WTC11 (cell line): ENCODE measurements at regions not wholly inside any gene's neighbourhood (a gene's known extent, or its start where the extent isn't known, plus 50 kb on each side); places are given as distances from the start of the nearest gene placed in this dataset.

Experiments used
- ATAC-seq: fragments of 200-7000 bp; cut with Tn5 transposase; 2 replicates; pipeline ENCODE4 v1.10.0; 2021; ENCODE audit warnings: mild to moderate bottlenecking, moderate library complexity
- CTCF ChIA-PET: fragments of 300-600 bp; sonication (Branson Sonifier 250); formaldehyde crosslinking; loops from one replicate; lab custom pipeline; 2021; ENCODE audit warnings: antibody characterized with exemption; lab: Charles Lee
- POLR2A ChIA-PET: fragments of 350-600 bp; sonication (Branson Sonifier 250); formaldehyde crosslinking; loops from one replicate; lab custom pipeline; 2021; ENCODE audit warnings: antibody characterized with exemption; lab: Charles Lee
- DNase-seq: peaks from one replicate; pipeline ENCODE4 v3.0.0; 2021; ENCODE audit warnings: low spot score
- H3K27ac Mint-ChIP-seq: 2 replicates; pipeline ENCODE4 v1.8.0; 2021; ENCODE audit warnings: mixed read lengths
- H3K27me3 Mint-ChIP-seq: 2 replicates; pipeline ENCODE4 v1.8.0; 2021; ENCODE audit warnings: low read depth, mild to moderate bottlenecking, moderate library complexity, mixed read lengths
- H3K36me3 Mint-ChIP-seq: 2 replicates; pipeline ENCODE4 v1.8.0; 2021; ENCODE audit warnings: mixed read lengths
- H3K4me1 Mint-ChIP-seq: 2 replicates; pipeline ENCODE4 v1.8.0; 2022; ENCODE audit warnings: mixed read lengths
- H3K4me3 Mint-ChIP-seq: 2 replicates; pipeline ENCODE4 v1.8.0; 2021; ENCODE audit warnings: mild to moderate bottlenecking, moderate library complexity, mixed read lengths
- H3K9me3 Mint-ChIP-seq: 2 replicates; pipeline ENCODE4 v1.8.0; 2021; ENCODE audit warnings: mixed read lengths
- ELF4 ChIP-seq: sonication (generic); formaldehyde crosslinking; IDR thresholded peaks from 2 replicates; pipeline ENCODE4 v1.8.1; 2022; ENCODE audit warnings: low read depth, mild to moderate bottlenecking, moderate library complexity, missing genetic modification reagents
- ETV6 ChIP-seq: sonication (generic); formaldehyde crosslinking; IDR thresholded peaks from 2 replicates; pipeline ENCODE4 v1.8.1; 2022; ENCODE audit warnings: mild to moderate bottlenecking, missing genetic modification reagents
- FOXJ3 ChIP-seq: sonication (generic); formaldehyde crosslinking; IDR thresholded peaks from 2 replicates; pipeline ENCODE4 v1.9.0; 2021; ENCODE audit warnings: missing genetic modification reagents, mild to moderate bottlenecking, borderline replicate concordance
- FOXK1 ChIP-seq: sonication (generic); formaldehyde crosslinking; IDR thresholded peaks from 2 replicates; pipeline ENCODE4 v1.8.0; 2022; ENCODE audit warnings: mild to moderate bottlenecking, moderate library complexity, missing genetic modification reagents
- MXD4 ChIP-seq: fragments of 250-450 bp; sonication (Bioruptor Pico); IDR thresholded peaks from 2 replicates; pipeline ENCODE4 v1.8.0; 2021; ENCODE audit warnings: mild to moderate bottlenecking, moderate library complexity, borderline replicate concordance
- NFE2L1 ChIP-seq: sonication (generic); formaldehyde crosslinking; IDR thresholded peaks from 2 replicates; pipeline ENCODE4 v1.8.1; 2023; ENCODE audit warnings: missing genetic modification reagents
- NR1H2 ChIP-seq: sonication (generic); formaldehyde crosslinking; IDR thresholded peaks from 2 replicates; pipeline ENCODE4 v1.9.0; 2021; ENCODE audit warnings: mild to moderate bottlenecking, moderate library complexity, missing genetic modification reagents
- TP53 ChIP-seq: sonication (generic); formaldehyde crosslinking; IDR thresholded peaks from 2 replicates; pipeline ENCODE4 v1.8.1; 2023; ENCODE audit warnings: mild to moderate bottlenecking, missing genetic modification reagents
- ZNF138 ChIP-seq: sonication (generic); formaldehyde crosslinking; conservative IDR thresholded peaks from 2 replicates; pipeline ENCODE4 v1.8.1; 2022; ENCODE audit warnings: mild to moderate bottlenecking, moderate library complexity, missing genetic modification reagents
- ZNF219 ChIP-seq: sonication (generic); formaldehyde crosslinking; IDR thresholded peaks from 2 replicates; pipeline ENCODE4 v1.8.0; 2023; ENCODE audit warnings: missing genetic modification reagents, mild to moderate bottlenecking, borderline replicate concordance
- ZNF232 ChIP-seq: sonication (generic); formaldehyde crosslinking; IDR thresholded peaks from 2 replicates; pipeline ENCODE4 v1.8.0; 2022; ENCODE audit warnings: mild to moderate bottlenecking, missing genetic modification reagents
- TF ChIP-seq, protein P1 (sequence below): sonication (generic); formaldehyde crosslinking; IDR thresholded peaks from 2 replicates; pipeline ENCODE4 v1.8.1; 2023; ENCODE audit warnings: mild to moderate bottlenecking, missing genetic modification reagents, moderate library complexity
- TF ChIP-seq, protein P2 (sequence below): fragments of 250-450 bp; sonication (Bioruptor Pico); IDR thresholded peaks from 2 replicates; pipeline ENCODE4 v1.8.0; 2021; ENCODE audit warnings: mild to moderate bottlenecking
- TF ChIP-seq, protein P3 (sequence below): sonication (generic); formaldehyde crosslinking; IDR thresholded peaks from 2 replicates; pipeline ENCODE4 v1.8.1; 2022; ENCODE audit warnings: mild to moderate bottlenecking, missing genetic modification reagents, moderate library complexity, borderline replicate concordance
- TF ChIP-seq, protein P4 (sequence below): fragments of 250-450 bp; sonication (Bioruptor Pico); conservative IDR thresholded peaks from 2 replicates; pipeline ENCODE4 v1.9.0; 2021; ENCODE audit warnings: mild to moderate bottlenecking
- TF ChIP-seq, protein P5 (sequence below): fragments of 200-600 bp; IDR thresholded peaks from 2 replicates; pipeline ENCODE4 v1.8.0; 2022; ENCODE audit warnings: antibody characterized with exemption

DNA sequence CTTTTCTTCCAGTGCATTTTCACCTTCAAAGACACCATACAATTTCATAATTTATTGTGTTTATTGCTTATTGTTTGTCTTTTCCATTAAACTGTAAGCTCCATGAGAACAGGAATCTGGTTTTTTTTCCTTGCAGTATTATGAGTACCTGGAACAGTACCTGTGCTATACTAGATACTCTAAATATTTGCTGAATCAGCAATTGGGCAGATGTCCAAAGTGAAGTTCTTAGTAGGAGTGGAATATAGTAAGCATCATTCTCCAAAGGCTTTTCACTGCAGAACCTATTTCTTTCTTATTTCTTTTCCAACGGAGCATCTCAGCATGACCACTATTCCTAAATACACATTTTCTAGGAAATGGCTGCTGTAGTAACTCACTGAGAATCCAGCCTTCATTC is 269.0 kb upstream of the CCL2 start:
- Mint-ChIP-seq H3K27ac (no peak overlapping the region), H3K9me3 (peaks cover 21% of the 10 kb centered on the region), H3K36me3 (peaks cover 17% of the 10 kb centered on the region), H3K4me3 (no peak overlapping the region), H3K27me3 (peaks cover 3% of the 10 kb centered on the region; the same call in 1 of the 2 replicates), H3K4me1 (peaks cover 14% of the 10 kb centered on the region)
- ATAC-seq (no peak), DNase-seq (no peak)
- CTCF ChIA-PET = interaction anchor here (1.1 kb wide), 1 partner anchor 95 kb away, joined by 3 read pairs; no protein-coding TSS in a partner anchor
- POLR2A ChIA-PET = no interaction called here
- TF ChIP-seq, protein P1, sequence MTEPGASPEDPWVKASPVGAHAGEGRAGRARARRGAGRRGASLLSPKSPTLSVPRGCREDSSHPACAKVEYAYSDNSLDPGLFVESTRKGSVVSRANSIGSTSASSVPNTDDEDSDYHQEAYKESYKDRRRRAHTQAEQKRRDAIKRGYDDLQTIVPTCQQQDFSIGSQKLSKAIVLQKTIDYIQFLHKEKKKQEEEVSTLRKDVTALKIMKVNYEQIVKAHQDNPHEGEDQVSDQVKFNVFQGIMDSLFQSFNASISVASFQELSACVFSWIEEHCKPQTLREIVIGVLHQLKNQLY (CRISPR knock-in tag) = no peak
- TF ChIP-seq NR1H2 (CRISPR knock-in tag) (no peak), FOXJ3 (CRISPR knock-in tag) (no peak), ELF4 (CRISPR knock-in tag) (no peak)

DNA sequence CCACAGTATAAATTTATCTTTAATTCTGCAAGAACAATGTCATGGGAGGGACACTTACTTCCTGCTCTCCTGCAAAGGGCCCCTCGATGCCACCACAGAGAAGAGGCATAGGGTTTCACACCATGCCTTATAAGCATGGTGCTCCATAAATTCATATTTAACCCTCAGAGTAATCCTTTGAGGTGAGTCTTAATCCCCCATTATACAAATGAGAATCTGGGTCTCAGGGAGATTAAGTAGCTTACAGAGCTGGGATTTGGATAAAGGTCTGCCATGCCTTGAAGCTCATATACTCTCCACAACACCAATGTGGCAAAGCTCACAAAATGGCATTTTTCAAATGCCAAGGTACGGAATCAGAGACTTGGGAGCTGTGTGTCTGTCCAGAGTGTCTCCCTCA is 268.5 kb upstream of the CCL2 start:
- no peak for DNase-seq
- POLR2A ChIA-PET = no interaction called here
- Mint-ChIP-seq H3K27me3 (peaks cover 3% of the 10 kb centered on the region; the same call in 1 of the 2 replicates), H3K4me3 (no peak overlapping the region), H3K4me1 (peaks cover 18% of the 10 kb centered on the region), H3K36me3 (peaks cover 17% of the 10 kb centered on the region)
- no peak for ATAC-seq
- TF ChIP-seq ZNF138 (CRISPR knock-in tag) = no peak
- no peak for TF ChIP-seq TP53
- TF ChIP-seq, protein P2, sequence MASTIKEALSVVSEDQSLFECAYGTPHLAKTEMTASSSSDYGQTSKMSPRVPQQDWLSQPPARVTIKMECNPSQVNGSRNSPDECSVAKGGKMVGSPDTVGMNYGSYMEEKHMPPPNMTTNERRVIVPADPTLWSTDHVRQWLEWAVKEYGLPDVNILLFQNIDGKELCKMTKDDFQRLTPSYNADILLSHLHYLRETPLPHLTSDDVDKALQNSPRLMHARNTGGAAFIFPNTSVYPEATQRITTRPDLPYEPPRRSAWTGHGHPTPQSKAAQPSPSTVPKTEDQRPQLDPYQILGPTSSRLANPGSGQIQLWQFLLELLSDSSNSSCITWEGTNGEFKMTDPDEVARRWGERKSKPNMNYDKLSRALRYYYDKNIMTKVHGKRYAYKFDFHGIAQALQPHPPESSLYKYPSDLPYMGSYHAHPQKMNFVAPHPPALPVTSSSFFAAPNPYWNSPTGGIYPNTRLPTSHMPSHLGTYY = no peak
- TF ChIP-seq, protein P3, sequence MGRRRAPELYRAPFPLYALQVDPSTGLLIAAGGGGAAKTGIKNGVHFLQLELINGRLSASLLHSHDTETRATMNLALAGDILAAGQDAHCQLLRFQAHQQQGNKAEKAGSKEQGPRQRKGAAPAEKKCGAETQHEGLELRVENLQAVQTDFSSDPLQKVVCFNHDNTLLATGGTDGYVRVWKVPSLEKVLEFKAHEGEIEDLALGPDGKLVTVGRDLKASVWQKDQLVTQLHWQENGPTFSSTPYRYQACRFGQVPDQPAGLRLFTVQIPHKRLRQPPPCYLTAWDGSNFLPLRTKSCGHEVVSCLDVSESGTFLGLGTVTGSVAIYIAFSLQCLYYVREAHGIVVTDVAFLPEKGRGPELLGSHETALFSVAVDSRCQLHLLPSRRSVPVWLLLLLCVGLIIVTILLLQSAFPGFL = no peak
- TF ChIP-seq ETV6 = no peak
- TF ChIP-seq, protein P4, sequence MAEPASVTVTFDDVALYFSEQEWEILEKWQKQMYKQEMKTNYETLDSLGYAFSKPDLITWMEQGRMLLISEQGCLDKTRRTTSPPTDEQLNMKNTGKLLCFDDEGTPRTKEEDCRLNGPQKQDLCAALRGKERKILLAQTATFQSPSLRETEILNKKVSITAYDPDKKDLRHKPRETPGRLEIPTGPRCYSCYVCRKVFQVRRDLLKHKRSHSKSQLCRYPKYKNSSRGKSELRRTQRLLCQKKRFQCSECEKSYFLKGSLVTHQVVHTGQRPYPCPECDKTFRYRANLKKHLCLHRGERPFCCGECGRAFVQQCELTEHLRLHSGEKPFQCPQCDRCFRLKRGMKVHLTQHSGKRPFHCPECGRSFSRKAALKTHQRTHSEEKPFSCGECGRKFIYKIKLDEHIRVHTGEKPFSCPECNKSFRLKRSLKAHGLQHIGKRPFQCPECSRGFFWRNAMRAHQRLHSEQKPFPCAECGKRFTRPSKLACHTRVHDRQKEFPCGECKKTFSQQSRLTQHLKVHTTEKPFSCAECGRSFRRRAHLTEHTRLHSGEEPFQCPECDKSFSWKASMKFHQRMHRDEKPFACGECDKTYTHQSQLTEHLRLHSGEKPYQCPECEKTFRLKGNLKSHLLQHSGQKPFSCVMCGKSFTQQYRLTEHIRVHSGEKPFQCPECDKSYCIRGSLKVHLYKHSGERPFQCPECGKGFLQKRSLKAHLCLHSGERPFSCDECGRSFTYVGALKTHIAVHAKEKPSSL (CRISPR knock-in tag) = no peak
- no peak for TF ChIP-seq FOXK1 (CRISPR knock-in tag)
- TF ChIP-seq, protein P5, sequence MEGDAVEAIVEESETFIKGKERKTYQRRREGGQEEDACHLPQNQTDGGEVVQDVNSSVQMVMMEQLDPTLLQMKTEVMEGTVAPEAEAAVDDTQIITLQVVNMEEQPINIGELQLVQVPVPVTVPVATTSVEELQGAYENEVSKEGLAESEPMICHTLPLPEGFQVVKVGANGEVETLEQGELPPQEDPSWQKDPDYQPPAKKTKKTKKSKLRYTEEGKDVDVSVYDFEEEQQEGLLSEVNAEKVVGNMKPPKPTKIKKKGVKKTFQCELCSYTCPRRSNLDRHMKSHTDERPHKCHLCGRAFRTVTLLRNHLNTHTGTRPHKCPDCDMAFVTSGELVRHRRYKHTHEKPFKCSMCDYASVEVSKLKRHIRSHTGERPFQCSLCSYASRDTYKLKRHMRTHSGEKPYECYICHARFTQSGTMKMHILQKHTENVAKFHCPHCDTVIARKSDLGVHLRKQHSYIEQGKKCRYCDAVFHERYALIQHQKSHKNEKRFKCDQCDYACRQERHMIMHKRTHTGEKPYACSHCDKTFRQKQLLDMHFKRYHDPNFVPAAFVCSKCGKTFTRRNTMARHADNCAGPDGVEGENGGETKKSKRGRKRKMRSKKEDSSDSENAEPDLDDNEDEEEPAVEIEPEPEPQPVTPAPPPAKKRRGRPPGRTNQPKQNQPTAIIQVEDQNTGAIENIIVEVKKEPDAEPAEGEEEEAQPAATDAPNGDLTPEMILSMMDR = no peak
- TF ChIP-seq NFE2L1 (CRISPR knock-in tag) = no peak
- no peak for TF ChIP-seq MXD4
- TF ChIP-seq ZNF219 = no peak
- TF ChIP-seq, all 79 proteins: peak for 0
- CTCF ChIA-PET = interaction anchor here (1.1 kb wide), 1 partner anchor 95 kb away, joined by 3 read pairs; no protein-coding TSS in a partner anchor
- Mint-ChIP-seq H3K9me3 (peaks cover 21% of the 10 kb centered on the region), H3K27ac (no peak overlapping the region)

DNA sequence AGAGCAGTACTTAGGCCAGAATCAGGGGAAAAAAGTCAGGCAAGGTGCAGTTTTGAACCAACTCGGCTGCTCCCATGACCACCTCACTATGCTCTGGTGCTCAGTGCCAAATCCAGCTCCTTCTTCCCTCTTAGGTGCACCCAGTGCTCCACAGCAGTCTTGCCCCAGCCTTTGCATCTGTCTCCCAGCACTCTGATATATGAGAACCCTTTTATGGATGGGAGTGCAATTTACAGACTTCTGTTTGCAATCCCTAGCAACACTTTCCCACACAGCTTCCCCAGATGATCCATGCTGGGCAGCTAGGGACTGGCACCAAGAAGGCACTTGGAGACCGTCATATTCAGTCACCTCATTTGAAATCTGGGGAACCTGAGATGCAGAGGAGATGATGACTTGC is 267.9 kb upstream of the CCL2 start:
- TF ChIP-seq ZNF232 = no peak
- ChIA-PET POLR2A (no interaction called here), CTCF (interaction anchor here (1.1 kb wide), 1 partner anchor 94 kb away, joined by 3 read pairs; no protein-coding TSS in a partner anchor)
- no peak for DNase-seq
- H3K27ac Mint-ChIP-seq = no peak overlapping the region
- no peak for ATAC-seq
- H3K36me3 Mint-ChIP-seq = peaks cover 17% of the 10 kb centered on the region
- no peak overlapping the region for H3K4me3 Mint-ChIP-seq
- H3K27me3 Mint-ChIP-seq = peaks cover 3% of the 10 kb centered on the region; the same call in 1 of the 2 replicates
- peaks cover 18% of the 10 kb centered on the region for H3K4me1 Mint-ChIP-seq
- peaks cover 21% of the 10 kb centered on the region for H3K9me3 Mint-ChIP-seq
